Ishikawa (cell line): ENCODE measurements at regions not wholly inside any gene's neighbourhood (a gene's known extent, or its start where the extent isn't known, plus 50 kb on each side); places are given as distances from the start of the nearest gene placed in this dataset.

Source experiments
- CEBPB ChIP-seq: IDR thresholded peaks from 2 replicates; pipeline ENCODE4 v1.6.1; 2012
- CREB1 ChIP-seq: IDR thresholded peaks from 2 replicates; pipeline ENCODE4 v1.6.1; 2012; ENCODE audit warnings: low read depth
- EP300 ChIP-seq: IDR thresholded peaks from 2 replicates; pipeline ENCODE4 v1.6.1; 2012; ENCODE audit warnings: borderline replicate concordance
- FOXM1 ChIP-seq: IDR thresholded peaks from 2 replicates; pipeline ENCODE4 v1.6.1; 2012; ENCODE audit warnings: low read depth, borderline replicate concordance
- MAX ChIP-seq: IDR thresholded peaks from 2 replicates; pipeline ENCODE4 v1.6.1; 2012
- NFIC ChIP-seq: IDR thresholded peaks from 2 replicates; pipeline ENCODE4 v1.6.1; 2012
- RAD21 ChIP-seq: IDR thresholded peaks from 2 replicates; pipeline ENCODE4 v1.6.1; 2012; ENCODE audit warnings: low read depth
- REST ChIP-seq: IDR thresholded peaks from 2 replicates; pipeline ENCODE4 v1.6.1; 2012; ENCODE audit warnings: low read depth, mild to moderate bottlenecking
- TAF1 ChIP-seq: IDR thresholded peaks from 2 replicates; pipeline ENCODE4 v1.6.1; 2012; ENCODE audit warnings: low read depth, mild to moderate bottlenecking
- TCF12 ChIP-seq: IDR thresholded peaks from 2 replicates; pipeline ENCODE4 v1.6.1; 2012; ENCODE audit warnings: low read depth
- TEAD4 ChIP-seq: IDR thresholded peaks from 2 replicates; pipeline ENCODE4 v1.6.1; 2012

GRCh38 chr15:77768521-77769078 is 135.9 kb upstream of the LINGO1 start:
- TF ChIP-seq EP300 (no peak), TAF1 (no peak), MAX (no peak), NFIC (no peak), REST (no peak), FOXM1 (no peak), RAD21 (no peak), CREB1 (no peak), CEBPB (no peak), TCF12 (no peak), TEAD4 (no peak)
